GM12878 (cell line): ENCODE measurements at regions not wholly inside any gene's neighbourhood (a gene's known extent, or its start where the extent isn't known, plus 50 kb on each side); places are given as distances from the start of the nearest gene placed in this dataset.

Experiments used
- CHD2 ChIP-seq: IDR thresholded peaks from 2 replicates; pipeline ENCODE4 v1.6.1; 2011; ENCODE audit warnings: low read depth, low read length, improper control_type of control experiment, borderline replicate concordance
- HDAC2 ChIP-seq: fragments of 200-600 bp; sonication (generic); IDR thresholded peaks from 2 replicates; pipeline ENCODE4 v1.6.1; 2017
- PAX8 ChIP-seq: fragments of 450-650 bp; IDR thresholded peaks from 2 replicates; pipeline ENCODE4 v1.6.1; 2017; ENCODE audit warnings: mild to moderate bottlenecking, moderate library complexity
- POLR2A ChIP-seq: IDR thresholded peaks from 2 replicates; pipeline ENCODE4 v1.6.1; 2011; ENCODE audit warnings: low read depth, mild to moderate bottlenecking, low read length
- ZBTB40 ChIP-seq: fragments of 450-650 bp; IDR thresholded peaks from 2 replicates; pipeline ENCODE4 v1.6.1; 2016; ENCODE audit warnings: mild to moderate bottlenecking, moderate library complexity, borderline replicate concordance
- TF ChIP-seq, protein P1 (sequence below), 3 experiments: IDR thresholded peaks in 2 of 3; conservative IDR thresholded peaks in 1 of 3; 2 replicates each; pipeline ENCODE4 v1.5.1; 2011; ENCODE audit warnings: low read depth in 3 of 3, low read length in 3 of 3, mild to moderate bottlenecking in 3 of 3, control low read depth in 2 of 3, moderate library complexity in 2 of 3, inconsistent platforms in 1 of 3, mixed read lengths in 1 of 3; ENCODE audit not compliant: control insufficient read depth in 2 of 3, insufficient read depth in 1 of 3; ENCODE audit errors: extremely low read depth in 1 of 3
- TF ChIP-seq, protein P2 (sequence below): fragments of 450-650 bp; IDR thresholded peaks from 2 replicates; pipeline ENCODE4 v1.6.1; 2016; ENCODE audit warnings: mild to moderate bottlenecking

- TF ChIP-seq ZBTB40: no peak
- TF ChIP-seq CHD2: no peak
- TF ChIP-seq HDAC2: no peak
- TF ChIP-seq, protein P1, sequence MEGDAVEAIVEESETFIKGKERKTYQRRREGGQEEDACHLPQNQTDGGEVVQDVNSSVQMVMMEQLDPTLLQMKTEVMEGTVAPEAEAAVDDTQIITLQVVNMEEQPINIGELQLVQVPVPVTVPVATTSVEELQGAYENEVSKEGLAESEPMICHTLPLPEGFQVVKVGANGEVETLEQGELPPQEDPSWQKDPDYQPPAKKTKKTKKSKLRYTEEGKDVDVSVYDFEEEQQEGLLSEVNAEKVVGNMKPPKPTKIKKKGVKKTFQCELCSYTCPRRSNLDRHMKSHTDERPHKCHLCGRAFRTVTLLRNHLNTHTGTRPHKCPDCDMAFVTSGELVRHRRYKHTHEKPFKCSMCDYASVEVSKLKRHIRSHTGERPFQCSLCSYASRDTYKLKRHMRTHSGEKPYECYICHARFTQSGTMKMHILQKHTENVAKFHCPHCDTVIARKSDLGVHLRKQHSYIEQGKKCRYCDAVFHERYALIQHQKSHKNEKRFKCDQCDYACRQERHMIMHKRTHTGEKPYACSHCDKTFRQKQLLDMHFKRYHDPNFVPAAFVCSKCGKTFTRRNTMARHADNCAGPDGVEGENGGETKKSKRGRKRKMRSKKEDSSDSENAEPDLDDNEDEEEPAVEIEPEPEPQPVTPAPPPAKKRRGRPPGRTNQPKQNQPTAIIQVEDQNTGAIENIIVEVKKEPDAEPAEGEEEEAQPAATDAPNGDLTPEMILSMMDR (IDR thresholded peaks at IDR 0.05 in 2 of 3, conservative IDR thresholded peaks at IDR 0.05 in 1 of 3; ENCODE audit: control insufficient read depth in 2 of 3, extremely low read depth in 1 of 3, insufficient read depth in 1 of 3, low read depth in 3 of 3, low read length in 3 of 3): no peak
- no peak for TF ChIP-seq PAX8
- TF ChIP-seq POLR2A: no peak
- TF ChIP-seq, protein P2, sequence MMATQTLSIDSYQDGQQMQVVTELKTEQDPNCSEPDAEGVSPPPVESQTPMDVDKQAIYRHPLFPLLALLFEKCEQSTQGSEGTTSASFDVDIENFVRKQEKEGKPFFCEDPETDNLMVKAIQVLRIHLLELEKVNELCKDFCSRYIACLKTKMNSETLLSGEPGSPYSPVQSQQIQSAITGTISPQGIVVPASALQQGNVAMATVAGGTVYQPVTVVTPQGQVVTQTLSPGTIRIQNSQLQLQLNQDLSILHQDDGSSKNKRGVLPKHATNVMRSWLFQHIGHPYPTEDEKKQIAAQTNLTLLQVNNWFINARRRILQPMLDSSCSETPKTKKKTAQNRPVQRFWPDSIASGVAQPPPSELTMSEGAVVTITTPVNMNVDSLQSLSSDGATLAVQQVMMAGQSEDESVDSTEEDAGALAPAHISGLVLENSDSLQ: no peak
Observed at GRCh38 chr4:176981074-176981473, 188.4 kb upstream of the VEGFC start.
